IPS-18a (cell line): ENCODE measurements at regions not wholly inside any gene's neighbourhood (a gene's known extent, or its start where the extent isn't known, plus 50 kb on each side); places are given as distances from the start of the nearest gene placed in this dataset.
"Not testable (repeated sequence)": the region's sequence is repeated elsewhere in the genome, so short reads cannot be mapped to it uniquely, and the experiment has no call there.

Source experiments
- H3K27ac ChIP-seq: one replicate; pipeline ENCODE4 v1.5.1; 2013; ENCODE audit warnings: low read length
- H3K27me3 ChIP-seq: one replicate; pipeline ENCODE4 v1.6.1; 2013; ENCODE audit warnings: mild to moderate bottlenecking, low read length; ENCODE audit not compliant: control insufficient read depth, insufficient read depth
- H3K36me3 ChIP-seq: one replicate; pipeline ENCODE4 v1.6.1; 2013; ENCODE audit warnings: low read depth, low read length; ENCODE audit not compliant: control insufficient read depth
- H3K4me1 ChIP-seq: one replicate; pipeline ENCODE4 v1.6.1; 2013; ENCODE audit warnings: low read depth, low read length; ENCODE audit not compliant: control insufficient read depth
- H3K4me3 ChIP-seq: one replicate; pipeline ENCODE4 v1.5.1; 2013; ENCODE audit warnings: low read length
- H3K9ac ChIP-seq: one replicate; pipeline ENCODE4 v1.6.1; 2013; ENCODE audit warnings: mild to moderate bottlenecking, low read length, moderate library complexity
- H3K9me3 ChIP-seq: one replicate; pipeline ENCODE4 v1.6.1; 2013; ENCODE audit warnings: low read depth, low read length; ENCODE audit not compliant: control insufficient read depth

DNA sequence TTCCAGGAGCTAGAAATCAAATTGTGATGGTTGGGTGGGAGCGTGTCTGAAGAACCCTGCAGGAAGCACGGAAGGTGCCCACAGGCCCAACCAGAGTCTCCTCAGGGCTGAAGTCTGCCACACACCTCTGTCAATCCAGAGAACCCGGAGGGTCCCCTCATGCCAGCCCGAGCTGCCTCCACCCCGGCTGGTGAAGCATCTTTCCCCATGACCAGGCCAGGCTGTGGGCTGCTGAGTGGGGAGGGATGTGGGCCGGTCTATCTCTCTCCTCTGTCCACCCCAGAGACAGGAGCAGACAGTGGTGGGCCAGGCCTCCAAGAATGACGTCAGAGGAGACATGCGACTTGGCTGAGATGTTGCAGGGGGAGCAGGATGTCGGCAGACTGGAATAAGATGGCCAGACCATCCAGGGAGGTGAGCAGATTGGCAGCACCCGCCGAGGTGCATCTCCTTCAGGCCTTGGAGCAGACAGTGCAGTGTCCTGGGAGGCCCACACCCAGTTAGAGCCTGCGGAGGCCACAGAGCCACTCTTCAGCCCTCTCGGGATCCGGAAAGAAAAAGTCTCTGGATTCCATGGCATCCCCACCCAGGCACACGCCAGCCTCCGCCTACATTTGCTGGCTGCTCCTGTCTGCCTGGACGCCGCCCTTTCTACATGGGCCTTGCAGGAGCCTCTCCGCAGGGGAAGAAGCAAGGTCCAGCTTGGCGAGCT, 1524.9 kb downstream of the BRD1 start:
- Histone ChIP-seq H3K4me3 (no peak overlapping the region), H3K27ac (no peak overlapping the region), H3K36me3 (no peaks in the 10 kb centered on the region), H3K27me3 (no peaks in the 10 kb centered on the region), H3K4me1 (no peaks in the 10 kb centered on the region), H3K9ac (no peak overlapping the region), H3K9me3 (no peaks in the 10 kb centered on the region)

DNA sequence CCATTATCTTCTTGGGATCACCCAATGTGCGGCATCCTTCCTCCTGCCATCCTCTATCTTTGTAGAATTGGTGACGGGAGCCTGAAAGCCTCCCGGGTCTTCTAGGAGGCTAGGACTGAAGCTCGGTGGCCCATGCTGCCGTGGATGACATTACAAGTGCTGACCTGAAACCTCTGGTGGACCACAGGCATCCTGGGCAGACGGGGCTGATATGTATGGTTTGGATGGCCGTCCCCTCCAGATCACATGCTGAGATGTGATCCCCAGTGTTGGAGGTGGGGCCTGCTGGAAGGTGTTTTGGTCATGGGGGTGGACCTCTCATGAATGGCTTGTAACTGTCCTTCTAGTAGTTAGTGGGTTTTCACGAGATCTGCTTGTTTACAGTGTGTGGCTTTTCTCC, 1525.8 kb downstream of the BRD1 start:
- H3K9ac ChIP-seq: no peak overlapping the region
- H3K36me3 ChIP-seq: no peaks in the 10 kb centered on the region
- no peaks in the 10 kb centered on the region for H3K27me3 ChIP-seq
- peaks cover 3% of the 10 kb centered on the region for H3K4me1 ChIP-seq
- H3K27ac ChIP-seq: no peak overlapping the region
- H3K9me3 ChIP-seq: no peaks in the 10 kb centered on the region
- H3K4me3 ChIP-seq: no peak overlapping the region

GRCh38 chr22:48301421-48301820, 1526.3 kb downstream of the BRD1 start:
- Histone ChIP-seq H3K36me3 (no peaks in the 10 kb centered on the region), H3K4me3 (no peak overlapping the region), H3K9me3 (no peaks in the 10 kb centered on the region), H3K27ac (no peak overlapping the region), H3K4me1 (peaks cover 4% of the 10 kb centered on the region), H3K9ac (no peak overlapping the region), H3K27me3 (no peaks in the 10 kb centered on the region)

DNA sequence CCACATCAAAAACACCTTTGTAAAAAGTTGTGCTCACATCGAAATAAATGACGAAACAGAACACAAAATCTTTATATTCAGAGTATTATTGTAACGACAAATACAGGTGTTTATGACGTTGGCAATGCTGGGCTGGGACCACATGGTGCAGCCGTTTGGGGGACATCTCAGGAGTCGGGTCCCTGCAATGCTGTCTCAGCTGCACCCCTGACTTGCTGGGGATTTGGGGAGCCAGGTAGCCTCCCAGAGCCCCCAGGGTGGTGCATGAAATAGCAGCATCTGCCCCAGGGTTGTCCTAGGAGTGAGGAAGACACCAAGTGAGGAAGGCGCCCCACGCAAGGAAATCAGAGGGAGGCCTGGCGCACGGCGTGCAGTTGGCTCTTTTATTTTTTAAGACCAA, 1526.8 kb downstream of the BRD1 start:
- H3K9ac ChIP-seq: no peak overlapping the region
- H3K27ac ChIP-seq: no peak overlapping the region
- peaks cover 4% of the 10 kb centered on the region for H3K4me1 ChIP-seq
- no peaks in the 10 kb centered on the region for H3K27me3 ChIP-seq
- H3K36me3 ChIP-seq: no peaks in the 10 kb centered on the region
- no peaks in the 10 kb centered on the region for H3K9me3 ChIP-seq
- H3K4me3 ChIP-seq: no peak overlapping the region

DNA sequence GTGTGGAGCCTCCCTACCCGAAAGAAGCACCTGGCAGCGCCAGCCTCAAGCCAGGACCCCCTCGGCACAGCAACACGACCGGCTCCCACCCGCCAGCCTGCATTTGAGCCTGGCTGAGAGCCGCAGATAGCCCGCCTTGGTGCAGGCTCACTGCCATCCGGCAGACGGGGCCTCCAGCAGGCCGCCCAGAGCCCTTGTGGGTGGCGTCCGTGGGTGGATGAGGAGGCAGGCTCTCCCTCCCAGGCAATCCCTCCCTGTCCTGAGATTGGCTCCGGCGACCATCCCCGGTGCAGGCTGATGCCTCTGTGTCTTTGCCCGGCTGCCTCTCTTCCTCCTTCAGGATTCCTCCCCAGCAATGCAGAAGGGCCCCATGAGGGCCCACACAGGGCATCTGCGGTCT, 1527.9 kb downstream of the BRD1 start:
- Histone ChIP-seq H3K4me1 (peaks cover 4% of the 10 kb centered on the region), H3K27me3 (no peaks in the 10 kb centered on the region), H3K27ac (no peak overlapping the region), H3K36me3 (no peaks in the 10 kb centered on the region), H3K9me3 (no peaks in the 10 kb centered on the region), H3K9ac (no peak overlapping the region), H3K4me3 (no peak overlapping the region)

DNA sequence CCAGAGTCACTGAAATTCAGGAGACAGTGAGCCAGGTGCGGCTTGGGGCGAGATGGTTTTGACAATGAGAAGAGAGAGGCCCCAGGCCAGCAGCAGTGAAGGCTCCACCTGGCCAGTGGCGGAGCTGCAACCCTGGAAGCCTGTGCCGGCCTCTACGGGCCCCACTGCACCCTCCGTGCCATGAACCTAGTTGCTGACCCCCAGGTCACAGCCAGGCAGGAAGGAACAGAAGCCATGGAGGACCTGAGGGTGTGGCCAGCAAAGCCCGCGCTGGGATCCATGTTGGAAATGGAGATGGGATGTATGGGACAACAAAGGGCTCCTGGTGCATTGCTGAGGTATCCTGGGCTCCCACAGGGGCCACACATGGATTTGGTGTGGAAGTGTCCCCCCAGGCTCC, 1528.5 kb downstream of the BRD1 start:
- Histone ChIP-seq H3K9me3 (no peaks in the 10 kb centered on the region), H3K4me3 (no peak overlapping the region), H3K36me3 (no peaks in the 10 kb centered on the region), H3K27ac (no peak overlapping the region), H3K9ac (no peak overlapping the region), H3K4me1 (peaks cover 4% of the 10 kb centered on the region), H3K27me3 (no peaks in the 10 kb centered on the region)

GRCh38 chr22:48297296-48297695, 1530.4 kb downstream of the BRD1 start:
- H3K9ac ChIP-seq: no peak overlapping the region
- H3K4me3 ChIP-seq: no peak overlapping the region
- H3K4me1 ChIP-seq: peaks cover 4% of the 10 kb centered on the region
- H3K27me3 ChIP-seq: no peaks in the 10 kb centered on the region
- H3K36me3 ChIP-seq: no peaks in the 10 kb centered on the region
- no peaks in the 10 kb centered on the region for H3K9me3 ChIP-seq
- H3K27ac ChIP-seq: no peak overlapping the region

- not testable (repeated sequence) for H3K9ac ChIP-seq, H3K4me1 ChIP-seq, H3K4me3 ChIP-seq, H3K27me3 ChIP-seq, H3K9me3 ChIP-seq, H3K36me3 ChIP-seq, H3K27ac ChIP-seq
Observed at GRCh38 chr22:48289954-48290353, 1527.5 kb downstream of the TBC1D22A start.

DNA sequence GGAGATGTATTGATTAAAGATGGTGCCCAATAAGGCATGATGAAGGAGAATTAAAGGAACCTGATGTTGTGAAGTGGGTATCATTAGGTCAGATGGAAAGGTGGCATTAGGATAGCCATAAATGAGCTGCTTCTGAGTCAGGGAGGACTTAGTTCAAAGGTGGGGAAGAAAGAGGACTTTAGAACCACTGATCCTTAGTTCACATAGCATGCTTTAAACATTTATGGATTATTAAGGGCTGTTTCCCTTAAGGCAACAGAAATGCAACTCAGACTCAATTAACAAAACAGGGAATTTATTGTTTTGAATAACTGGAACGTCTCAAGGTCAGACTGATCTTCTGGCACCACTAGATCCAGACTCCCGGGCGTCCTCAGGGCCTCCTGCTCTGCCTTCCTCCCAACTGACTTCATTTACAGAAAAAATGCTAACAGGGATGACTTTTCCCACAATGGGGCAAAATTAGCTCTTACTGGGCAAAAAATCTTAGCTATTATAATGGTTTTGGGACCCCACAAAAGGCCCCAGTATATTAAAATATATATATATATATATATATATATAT, 1526.0 kb downstream of the TBC1D22A start:
- H3K9ac ChIP-seq: no peak overlapping the region
- H3K4me1 ChIP-seq: peaks cover 7% of the 10 kb centered on the region
- H3K27ac ChIP-seq: no peak overlapping the region

DNA sequence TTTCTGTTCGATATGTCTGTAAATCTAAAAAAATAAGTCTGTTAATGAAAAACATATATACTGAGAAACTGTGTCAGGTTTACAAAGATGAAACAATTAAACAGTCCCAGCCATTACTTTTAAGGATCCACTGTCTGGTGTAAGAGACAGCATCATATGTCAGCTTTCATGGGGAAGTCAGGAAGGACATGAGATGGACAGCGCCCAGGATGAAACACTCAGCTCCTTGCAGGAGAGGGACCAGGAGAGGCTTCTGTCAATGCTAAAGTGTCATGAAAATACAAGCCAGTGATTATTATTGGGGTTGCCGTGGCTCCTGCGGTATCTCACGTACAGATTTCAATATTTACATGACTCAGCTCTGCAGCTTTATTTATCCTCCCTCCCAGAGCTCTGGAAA, 1524.6 kb downstream of the TBC1D22A start:
- Histone ChIP-seq H3K27me3 (no peaks in the 10 kb centered on the region), H3K4me1 (peaks cover 7% of the 10 kb centered on the region), H3K36me3 (no peaks in the 10 kb centered on the region), H3K9ac (no peak overlapping the region), H3K27ac (no peak overlapping the region), H3K9me3 (no peaks in the 10 kb centered on the region), H3K4me3 (no peak overlapping the region)

More for the DNA sequence above, 1526.0 kb downstream of the TBC1D22A start:
- Histone ChIP-seq H3K9me3 (no peaks in the 10 kb centered on the region), H3K36me3 (no peaks in the 10 kb centered on the region), H3K27me3 (no peaks in the 10 kb centered on the region), H3K4me3 (no peak overlapping the region)

DNA sequence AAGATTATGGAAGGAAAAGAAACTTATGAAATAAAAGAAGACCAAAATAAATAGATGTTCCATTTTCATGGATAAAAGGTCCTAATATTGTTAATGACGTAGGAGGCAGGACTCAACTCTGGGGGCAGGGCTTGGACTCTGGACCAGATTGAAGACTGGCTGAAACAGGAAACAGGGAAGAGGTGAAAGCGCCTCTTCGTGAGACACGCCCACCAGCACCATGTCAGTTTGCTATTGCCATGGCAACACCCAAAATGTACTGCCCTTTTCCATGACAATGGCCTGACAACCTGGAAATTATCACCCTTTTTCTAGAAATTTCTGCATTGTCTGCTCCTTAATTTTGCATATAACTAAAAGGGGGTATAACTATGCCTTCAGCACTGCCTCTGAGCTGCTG, 1522.2 kb downstream of the TBC1D22A start:
- H3K36me3 ChIP-seq: no peaks in the 10 kb centered on the region
- H3K9me3 ChIP-seq: peaks cover 3% of the 10 kb centered on the region
- H3K4me3 ChIP-seq: no peak overlapping the region
- no peak overlapping the region for H3K27ac ChIP-seq
- H3K4me1 ChIP-seq: peaks cover 7% of the 10 kb centered on the region
- H3K9ac ChIP-seq: no peak overlapping the region
- no peaks in the 10 kb centered on the region for H3K27me3 ChIP-seq

GRCh38 chr22:48282804-48283203, 1520.4 kb downstream of the TBC1D22A start:
- no peak overlapping the region for H3K27ac ChIP-seq
- H3K9me3 ChIP-seq: peaks cover 3% of the 10 kb centered on the region
- H3K9ac ChIP-seq: no peak overlapping the region
- H3K4me1 ChIP-seq: peaks cover 13% of the 10 kb centered on the region
- no peak overlapping the region for H3K4me3 ChIP-seq
- no peaks in the 10 kb centered on the region for H3K36me3 ChIP-seq
- H3K27me3 ChIP-seq: no peaks in the 10 kb centered on the region
